ENCODE measurements at regions not wholly inside any gene's neighbourhood (a gene's known extent, or its start where the extent isn't known, plus 50 kb on each side); places are given as distances from the start of the nearest gene placed in this dataset.
"Not testable (repeated sequence)": the region's sequence is repeated elsewhere in the genome, so short reads cannot be mapped to it uniquely, and the experiment has no call there.

GRCh38 chr6:119428633-119429032 is 79.1 kb upstream of the MAN1A1 start:
- no peak for DNase-seq

- DNase-seq: no peak
These were observed 77.1 kb upstream of the MAN1A1 start for GRCh38 chr6:119426619-119427018.

- DNase-seq: no peak
These were observed 74.4 kb upstream of the MAN1A1 start for GRCh38 chr6:119423996-119424395.

GRCh38 chr6:119418084-119418483 is 68.5 kb upstream of the MAN1A1 start:
- not testable (repeated sequence) for DNase-seq

GRCh38 chr6:119407156-119407555 is 57.6 kb upstream of the MAN1A1 start:
- DNase-seq: no peak

GRCh38 chr6:119405114-119405513 is 55.6 kb upstream of the MAN1A1 start:
- not testable (repeated sequence) for DNase-seq
